Kidney capillary endothelial cell (primary cell): ENCODE measurements at regions not wholly inside any gene's neighbourhood (a gene's known extent, or its start where the extent isn't known, plus 50 kb on each side); places are given as distances from the start of the nearest gene placed in this dataset.
"Not testable (repeated sequence)": the region's sequence is repeated elsewhere in the genome, so short reads cannot be mapped to it uniquely, and the experiment has no call there.

ENCODE experiments used
- DNase-seq: peaks from one replicate; pipeline ENCODE4 v3.0.0-alpha.2; 2018; ENCODE audit warnings: low spot score

- DNase-seq, result no peak
These were observed 52.5 kb upstream of the WDFY3 start for GRCh38 chr4:85018983-85019382.

DNA sequence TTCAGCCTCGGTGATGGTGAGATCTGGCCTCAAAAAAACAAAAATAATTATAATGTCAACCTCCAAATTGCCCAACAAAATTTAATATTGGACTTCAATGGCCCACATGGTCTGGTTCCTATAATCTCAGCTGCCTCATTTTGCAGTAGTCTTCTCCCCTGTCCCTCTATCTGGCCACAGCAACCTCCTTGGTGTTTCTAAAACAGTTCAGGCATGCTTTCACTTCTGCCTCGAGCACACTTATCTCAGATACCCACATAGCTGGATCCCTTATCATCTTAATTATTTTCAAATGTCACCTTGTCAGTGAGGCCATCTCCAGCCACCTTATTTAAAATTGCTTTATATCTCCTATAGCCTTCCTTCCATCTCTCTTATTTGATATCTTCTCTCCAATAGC is 52.9 kb upstream of the WDFY3 start:
- no peak for DNase-seq

GRCh38 chr4:85024671-85025070 is 58.2 kb upstream of the WDFY3 start:
- DNase-seq, result no peak

DNA sequence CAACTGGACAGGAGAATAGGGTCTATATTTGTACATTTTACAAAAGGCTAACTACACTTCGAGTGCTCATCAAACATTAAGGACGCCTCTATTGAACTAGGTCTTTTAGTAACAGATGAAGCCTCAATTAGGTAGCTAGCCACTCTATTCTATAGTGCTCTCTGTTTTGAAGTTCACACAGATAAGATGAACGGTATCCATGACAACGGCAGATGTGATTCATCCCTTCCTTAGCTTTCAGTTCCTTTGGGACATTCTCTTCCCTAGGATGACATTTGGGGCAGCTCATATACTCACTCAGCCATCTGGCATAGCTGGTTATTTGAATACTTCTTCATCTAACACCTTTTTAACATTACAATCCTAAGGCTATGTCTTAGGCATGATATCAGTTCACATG is 62.4 kb upstream of the WDFY3 start:
- no peak for DNase-seq

DNA sequence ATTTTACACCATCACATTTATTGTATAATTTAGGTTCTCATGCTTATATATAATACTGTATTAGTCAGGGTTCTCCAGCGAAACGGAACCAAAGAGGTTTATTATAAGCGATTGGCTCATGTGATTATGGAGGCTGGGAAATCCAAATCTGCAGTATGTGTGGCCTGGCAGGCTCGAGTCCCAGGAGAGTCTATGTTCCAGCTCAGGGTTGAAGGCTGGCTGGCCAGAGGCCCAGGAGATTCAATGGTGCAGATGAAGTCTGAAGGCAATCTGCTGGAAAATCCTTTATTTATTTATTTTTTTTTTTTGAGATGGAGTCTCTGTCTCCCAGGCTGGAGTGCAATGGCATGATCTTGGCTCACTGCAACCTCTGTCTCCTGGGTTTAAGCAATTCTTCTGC is 63.0 kb upstream of the WDFY3 start:
- DNase-seq, result no peak

DNA sequence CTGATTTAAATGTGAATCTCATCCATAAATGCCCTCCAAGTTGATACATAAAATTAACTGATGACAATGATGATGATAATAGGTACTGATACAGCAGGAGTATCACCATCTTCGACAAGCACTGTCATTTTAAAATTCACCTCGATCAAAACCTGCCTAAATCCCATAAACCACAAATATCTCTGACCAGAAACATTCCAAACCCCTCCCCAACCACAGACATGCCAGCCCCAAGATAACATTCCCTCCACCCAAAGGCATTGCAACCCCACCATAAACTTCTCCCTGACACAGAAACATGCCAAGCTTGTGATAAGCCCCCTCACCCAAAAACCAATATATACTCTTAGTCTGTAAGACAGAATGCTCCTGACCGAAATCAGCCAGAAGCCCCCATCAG is 63.7 kb upstream of the WDFY3 start:
- no peak for DNase-seq

- DNase-seq, result not testable (repeated sequence)
These were observed 67.3 kb upstream of the WDFY3 start for GRCh38 chr4:85033838-85034237.

GRCh38 chr4:85039526-85039925 is 73.0 kb upstream of the WDFY3 start:
- DNase-seq, result no peak

DNA sequence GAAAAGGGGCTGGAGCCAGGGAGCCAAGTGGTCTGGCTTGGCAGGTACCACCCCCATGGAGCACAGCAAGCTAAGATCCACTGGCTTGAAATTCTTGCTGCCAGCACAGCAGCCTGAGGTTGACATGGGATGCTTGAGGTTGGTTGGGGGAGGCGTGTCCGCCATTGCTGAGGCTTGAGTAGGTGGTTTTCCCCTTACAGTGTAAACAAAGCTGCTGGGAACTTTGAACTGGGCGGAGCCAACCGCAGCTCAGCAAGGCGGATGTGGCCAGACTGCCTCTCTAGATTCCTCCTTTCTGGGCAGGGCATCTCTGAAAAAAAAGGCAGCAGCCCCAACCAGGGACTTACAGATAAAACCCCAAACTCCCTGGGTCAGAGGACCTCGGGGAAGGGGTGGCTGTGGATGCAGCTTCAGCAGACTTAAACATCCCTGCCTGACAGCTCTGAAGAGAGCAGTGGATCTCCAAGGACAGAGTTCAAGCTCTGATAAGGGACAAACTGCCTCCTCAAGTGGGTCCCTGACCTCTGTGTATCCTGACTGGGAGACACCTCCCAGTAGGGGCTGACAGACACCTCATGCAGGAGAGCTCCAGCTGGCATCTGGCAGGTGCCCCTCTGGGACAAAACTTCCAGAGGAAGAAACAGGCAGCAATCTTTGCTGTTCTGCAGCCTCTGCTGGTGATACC is 77.5 kb upstream of the WDFY3 start:
- DNase-seq, result not testable (repeated sequence)

DNA sequence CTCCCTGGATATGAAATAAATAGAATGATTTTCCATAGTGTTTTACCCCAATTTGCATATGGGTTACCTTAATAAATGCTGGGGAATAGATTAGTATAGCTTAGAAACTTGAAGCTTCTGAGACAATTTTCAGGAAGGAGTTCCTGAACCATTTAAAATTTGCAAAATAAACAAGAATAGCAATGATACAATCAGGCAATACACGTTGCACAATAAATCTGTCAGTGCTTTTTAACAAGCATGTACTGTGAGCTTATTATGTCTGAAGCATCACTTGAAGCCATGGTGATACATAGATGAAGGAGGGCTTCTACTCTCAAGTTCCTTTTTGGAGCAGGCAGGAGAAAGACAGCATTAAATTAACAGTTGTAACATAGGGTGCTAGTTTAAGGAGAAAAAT is 84.2 kb upstream of the WDFY3 start:
- DNase-seq, result no peak

GRCh38 chr4:85051526-85051925 is 85.0 kb upstream of the WDFY3 start:
- no peak for DNase-seq

GRCh38 chr4:85054925-85055324 is 88.4 kb upstream of the WDFY3 start:
- not testable (repeated sequence) for DNase-seq

- no peak for DNase-seq
These were observed 92.1 kb upstream of the WDFY3 start for GRCh38 chr4:85058551-85058950.

- DNase-seq, result no peak
These were observed 95.5 kb upstream of the WDFY3 start for GRCh38 chr4:85061974-85062373.

DNA sequence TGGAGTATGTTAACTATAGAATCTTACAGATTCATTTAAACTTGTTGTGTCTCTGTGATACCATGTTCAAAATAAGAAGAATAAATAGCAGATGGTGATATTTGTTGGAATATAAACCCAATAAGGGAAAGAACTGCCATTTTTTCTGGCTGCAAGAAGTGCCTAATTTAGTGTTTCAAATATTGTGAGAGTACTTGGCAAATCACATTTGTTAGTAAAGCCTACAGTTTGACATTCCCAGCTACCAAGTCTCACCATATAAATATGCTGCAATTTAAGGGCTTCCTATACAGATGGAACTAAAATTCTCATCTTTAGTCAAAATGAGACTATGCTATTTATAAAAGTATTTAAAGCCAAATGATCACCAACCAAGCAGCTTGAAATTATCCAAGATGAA is 96.0 kb upstream of the WDFY3 start:
- no peak for DNase-seq

DNA sequence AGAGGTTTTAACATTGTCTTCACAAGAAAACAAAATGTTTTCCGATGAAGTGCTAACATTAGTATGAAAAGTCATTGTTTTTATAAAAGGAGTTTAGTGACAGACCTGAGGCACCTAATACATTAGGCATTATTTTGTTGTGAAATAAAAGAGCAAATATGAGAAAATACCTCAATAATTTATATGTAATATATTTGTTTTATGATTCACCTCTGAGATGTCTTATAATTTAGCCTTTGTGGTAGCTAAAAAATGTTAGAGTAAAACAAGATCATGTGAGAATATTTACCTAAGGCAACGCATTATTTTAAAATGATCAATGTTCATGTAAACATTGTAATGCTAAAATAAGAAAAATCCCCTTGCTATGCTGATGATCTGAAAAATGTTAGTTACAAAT is 100.9 kb upstream of the WDFY3 start:
- DNase-seq, result no peak

DNA sequence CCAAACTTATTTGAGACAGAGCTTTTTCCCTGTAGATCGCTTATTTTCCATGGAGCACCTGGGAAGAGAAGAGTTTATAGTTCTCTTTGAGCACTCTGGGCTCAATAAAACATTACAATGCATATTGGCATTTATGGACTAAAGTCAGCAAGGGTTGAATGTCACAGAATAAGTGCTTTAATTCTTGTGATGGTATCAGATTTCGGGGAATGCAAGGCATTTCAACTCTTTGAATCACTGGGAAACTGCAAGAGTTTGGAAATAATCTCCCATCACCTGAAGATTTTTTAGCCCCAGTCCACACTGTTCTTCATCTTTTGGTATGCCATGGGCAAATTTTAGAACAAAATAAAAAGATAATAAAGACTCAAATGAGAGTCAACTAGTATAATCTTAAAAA is 111.5 kb upstream of the WDFY3 start:
- DNase-seq, result no peak

- DNase-seq, result no peak
These were observed 114.7 kb upstream of the WDFY3 start for GRCh38 chr4:85081196-85081595.

GRCh38 chr4:85084371-85085094 is 118.0 kb upstream of the WDFY3 start:
- peak; percentile 63 for DNase-seq

DNA sequence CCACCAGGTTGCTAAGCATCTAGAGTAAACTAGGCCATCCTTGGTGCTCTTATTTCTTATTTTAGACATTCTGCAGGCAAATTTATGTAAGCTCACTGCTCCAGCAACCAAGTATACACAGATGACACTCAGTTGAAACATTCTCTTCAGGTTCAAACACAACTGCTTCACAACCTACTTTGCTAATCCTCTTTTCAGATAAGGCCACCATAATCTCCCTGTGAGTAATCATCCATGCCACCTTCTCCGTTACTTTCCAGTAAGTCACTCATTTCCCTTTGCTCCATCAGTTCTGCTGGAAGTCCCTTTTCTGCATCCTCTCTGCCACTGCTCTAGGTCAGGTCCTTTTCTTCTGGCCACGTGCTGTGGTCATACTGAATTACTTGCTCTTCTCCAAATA is 120.2 kb upstream of the WDFY3 start:
- no peak for DNase-seq

- no peak for DNase-seq
These were observed 126.0 kb upstream of the WDFY3 start for GRCh38 chr4:85092536-85092935.

- no peak for DNase-seq
These were observed 126.5 kb upstream of the WDFY3 start for GRCh38 chr4:85092943-85093342.

GRCh38 chr4:85094735-85095134 is 128.2 kb upstream of the WDFY3 start:
- no peak for DNase-seq

GRCh38 chr4:85102606-85103005 is 136.1 kb upstream of the WDFY3 start:
- no peak for DNase-seq
